PFSK-1 (cell line): ENCODE measurements at regions not wholly inside any gene's neighbourhood (a gene's known extent, or its start where the extent isn't known, plus 50 kb on each side); places are given as distances from the start of the nearest gene placed in this dataset.

Experiments used
- FOXP2 ChIP-seq: optimal IDR thresholded peaks from 2 replicates; pipeline ENCODE3; 2011; ENCODE audit warnings: borderline replicate concordance, control low read depth, inconsistent platforms; ENCODE audit not compliant: insufficient read depth; ENCODE audit errors: extremely low read length, extremely low read depth
- POLR2AphosphoS5 ChIP-seq: IDR thresholded peaks from 2 replicates; pipeline ENCODE4 v1.6.1; 2012; ENCODE audit warnings: low read depth, mild to moderate bottlenecking, control low read depth, low read length, moderate library complexity
- SIN3A ChIP-seq: IDR thresholded peaks from 2 replicates; pipeline ENCODE4 v1.6.1; 2012; ENCODE audit warnings: mild to moderate bottlenecking, low read length, moderate library complexity, borderline replicate concordance; ENCODE audit not compliant: insufficient read depth
- TAF1 ChIP-seq: IDR thresholded peaks from 2 replicates; pipeline ENCODE4 v1.6.1; 2012; ENCODE audit warnings: low read length, control low read depth, borderline replicate concordance; ENCODE audit not compliant: insufficient read depth

DNA sequence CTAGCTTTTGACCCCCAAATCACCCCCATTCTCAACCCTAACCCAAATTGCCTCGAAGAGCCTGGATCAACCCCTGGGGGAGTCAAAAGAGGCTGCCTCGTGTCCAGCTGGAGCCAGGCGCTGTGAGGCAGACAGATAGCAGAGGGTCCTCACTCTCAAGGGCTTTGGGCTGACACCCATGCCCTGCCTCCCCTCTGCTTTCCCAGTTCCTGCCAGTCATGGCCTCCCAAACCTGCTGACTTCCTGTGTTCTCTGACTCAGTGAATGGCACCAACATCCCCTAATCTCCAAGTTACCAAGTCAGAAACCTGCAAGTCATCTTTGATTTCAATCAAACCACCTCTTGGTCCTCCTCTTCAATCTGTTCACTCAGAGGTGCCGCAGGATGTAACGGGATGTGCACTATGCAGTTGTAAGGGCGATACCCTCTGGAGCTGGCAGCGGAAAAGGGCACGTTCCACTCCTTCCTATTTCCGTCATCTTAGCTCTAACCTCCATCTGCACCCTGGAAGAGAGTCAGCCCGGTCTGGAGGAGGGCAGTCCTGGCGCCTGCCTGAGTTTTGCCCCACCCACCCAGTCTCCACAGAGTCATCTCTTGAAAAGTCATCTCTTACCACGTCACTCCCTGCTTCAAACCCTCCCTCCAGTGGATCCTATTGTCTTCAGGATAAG is 52.4 kb upstream of the FAM174B start:
- TF ChIP-seq TAF1: no peak
- TF ChIP-seq POLR2AphosphoS5: no peak
- no peak for TF ChIP-seq SIN3A
- no peak for TF ChIP-seq FOXP2
